Mesenchymal stem cell (in vitro differentiated cells and primary cell): ENCODE measurements at regions not wholly inside any gene's neighbourhood (a gene's known extent, or its start where the extent isn't known, plus 50 kb on each side); places are given as distances from the start of the nearest gene placed in this dataset.

ENCODE experiments used
- DNase-seq: peaks from one replicate; pipeline ENCODE4 v3.0.0-alpha.2; 2013
- H2AFZ ChIP-seq: one replicate; pipeline ENCODE4 v1.6.1; 2013; ENCODE audit warnings: low read depth, mild to moderate bottlenecking, control low read depth, inconsistent platforms, low read length, moderate library complexity
- H2AK5ac ChIP-seq: 2 replicates; pipeline ENCODE4 v1.6.1; 2013; ENCODE audit warnings: low read length, moderate library complexity, mild to moderate bottlenecking, inconsistent platforms; ENCODE audit not compliant: severe bottlenecking
- H2BK120ac ChIP-seq: one replicate; pipeline ENCODE4 v1.6.1; 2013; ENCODE audit warnings: low read depth, mild to moderate bottlenecking, inconsistent platforms, low read length, moderate library complexity
- H2BK12ac ChIP-seq, 2 experiments: one replicate each; pipeline ENCODE4 v1.6.1; 2013; ENCODE audit warnings: inconsistent platforms in 2 of 2, low read length in 2 of 2, mild to moderate bottlenecking in 2 of 2, moderate library complexity in 2 of 2, control low read depth in 1 of 2
- H2BK15ac ChIP-seq: one replicate; pipeline ENCODE4 v1.6.1; 2013; ENCODE audit warnings: mild to moderate bottlenecking, low read depth, inconsistent platforms; ENCODE audit not compliant: poor library complexity, severe bottlenecking
- H2BK5ac ChIP-seq: 2 replicates; pipeline ENCODE4 v1.6.1; 2013; ENCODE audit warnings: low read depth, mild to moderate bottlenecking, low read length, control low read depth, inconsistent platforms; ENCODE audit not compliant: poor library complexity, severe bottlenecking
- H3K14ac ChIP-seq, 2 experiments: one replicate each; pipeline ENCODE4 v1.6.1; 2013; ENCODE audit warnings: inconsistent platforms in 2 of 2, low read length in 2 of 2, control low read depth in 1 of 2, mild to moderate bottlenecking in 1 of 2, moderate library complexity in 1 of 2
- H3K18ac ChIP-seq, 2 experiments: one replicate each; pipeline ENCODE4 v1.6.1; 2013; ENCODE audit warnings: inconsistent platforms in 2 of 2, low read length in 2 of 2, control low read depth in 1 of 2, low read depth in 1 of 2, mild to moderate bottlenecking in 1 of 2
- H3K23ac ChIP-seq, 2 experiments: one replicate each; pipeline ENCODE4 v1.6.1; 2013; ENCODE audit warnings: inconsistent platforms in 2 of 2, low read length in 2 of 2, mild to moderate bottlenecking in 2 of 2, moderate library complexity in 2 of 2, control low read depth in 1 of 2
- H3K27ac ChIP-seq: 2 replicates; pipeline ENCODE4 v1.5.1; 2013; ENCODE audit warnings: mild to moderate bottlenecking, moderate library complexity, low read length, control low read depth, inconsistent platforms; ENCODE audit not compliant: poor library complexity, severe bottlenecking
- H3K27me3 ChIP-seq, 2 experiments: 2 replicates each; pipeline versions ENCODE4 v1.6.1 to v1.7.0; 2013; ENCODE audit warnings: low read length in 2 of 2, mild to moderate bottlenecking in 2 of 2, moderate library complexity in 2 of 2, control low read depth in 1 of 2, inconsistent platforms in 1 of 2; ENCODE audit not compliant: control insufficient read depth in 1 of 2, insufficient read depth in 1 of 2
- H3K36me3 ChIP-seq, 2 experiments: 2 replicates each; pipeline versions ENCODE4 v1.6.1 to v1.7.0; 2013; ENCODE audit warnings: low read length in 2 of 2, control low read depth in 1 of 2, inconsistent platforms in 1 of 2, low read depth in 1 of 2, mild to moderate bottlenecking in 1 of 2; ENCODE audit not compliant: insufficient read depth in 2 of 2, control insufficient read depth in 1 of 2
- H3K4ac ChIP-seq, 2 experiments: one replicate each; pipeline ENCODE4 v1.6.1; 2013; ENCODE audit warnings: inconsistent platforms in 2 of 2, low read length in 2 of 2, mild to moderate bottlenecking in 2 of 2, moderate library complexity in 2 of 2, control low read depth in 1 of 2, low read depth in 1 of 2
- H3K4me1 ChIP-seq: 2 replicates; pipeline ENCODE4 v1.6.1; 2013; ENCODE audit warnings: low read depth, low read length, control low read depth; ENCODE audit not compliant: control insufficient read depth, insufficient read depth
- H3K4me2 ChIP-seq: 2 replicates; pipeline ENCODE4 v1.6.1; 2013; ENCODE audit warnings: low read length, mild to moderate bottlenecking, inconsistent platforms; ENCODE audit not compliant: poor library complexity, severe bottlenecking
- H3K4me3 ChIP-seq, 2 experiments: 2 replicates each; pipeline versions ENCODE4 v1.5.1 to v1.7.0; 2013; ENCODE audit warnings: low read length in 2 of 2, mild to moderate bottlenecking in 2 of 2, control low read depth in 1 of 2, low read depth in 1 of 2; ENCODE audit not compliant: insufficient read depth in 1 of 2
- H3K79me1 ChIP-seq: replicated peaks from 2 replicates; pipeline ENCODE4 v1.6.1; 2013; ENCODE audit warnings: mild to moderate bottlenecking, control low read depth, low read length, inconsistent platforms; ENCODE audit not compliant: poor library complexity, severe bottlenecking
- H3K9ac ChIP-seq: 2 replicates; pipeline ENCODE4 v1.7.0; 2013; ENCODE audit warnings: mild to moderate bottlenecking, low read length, moderate library complexity
- H3K9me3 ChIP-seq: 2 replicates; pipeline ENCODE4 v1.7.0; 2013; ENCODE audit warnings: mild to moderate bottlenecking, low read length; ENCODE audit not compliant: control insufficient read depth
- H4K8ac ChIP-seq: one replicate; pipeline ENCODE4 v1.6.1; 2013; ENCODE audit warnings: inconsistent platforms, mild to moderate bottlenecking, low read length, moderate library complexity
- H4K91ac ChIP-seq: one replicate; pipeline ENCODE4 v1.6.1; 2013; ENCODE audit warnings: mild to moderate bottlenecking, low read length, inconsistent platforms
- WGBS: methylation state at CpG from one replicate; pipeline ENCODE4 v1.1.7; 2013; ENCODE audit warnings: mixed read lengths; 5-methylcytosine and 5-hydroxymethylcytosine counted together

GRCh38 chr2:23220513-23221094, 164.4 kb upstream of the KLHL29 start:
- H3K36me3 ChIP-seq: no peaks in the 10 kb centered on the region

GRCh38 chr2:23221236-23221635, 163.7 kb upstream of the KLHL29 start:
- no peak overlapping the region for H2BK12ac ChIP-seq
- no peak overlapping the region for H2BK120ac ChIP-seq
- no peaks in the 10 kb centered on the region for H3K36me3 ChIP-seq
- DNase-seq: no peak
- H3K9me3 ChIP-seq: no peaks in the 10 kb centered on the region
- no peak overlapping the region for H3K27ac ChIP-seq
- H3K79me1 ChIP-seq: no peaks in the 10 kb centered on the region
- no peak overlapping the region for H3K9ac ChIP-seq
- no peak overlapping the region for H2AFZ ChIP-seq
- no peak overlapping the region for H2BK15ac ChIP-seq
- H3K14ac ChIP-seq: no peak overlapping the region
- H2AK5ac ChIP-seq: no peak overlapping the region
- WGBS: 80% methylated on average over 3 of the region's 5 CpGs
- peaks cover 0 to 5% of the 10 kb centered on the region in 2 experiments for H3K27me3 ChIP-seq
- H4K8ac ChIP-seq: no peak overlapping the region
- no peak overlapping the region for H3K4ac ChIP-seq
- no peak overlapping the region for H2BK5ac ChIP-seq
- H3K4me3 ChIP-seq: no peak overlapping the region
- H3K4me1 ChIP-seq: no peaks in the 10 kb centered on the region
- no peak overlapping the region for H4K91ac ChIP-seq
- H3K4me2 ChIP-seq: no peak overlapping the region
- no peak overlapping the region for H3K23ac ChIP-seq
- H3K18ac ChIP-seq: no peak overlapping the region

More at GRCh38 chr2:23220513-23221094, 164.4 kb upstream of the KLHL29 start:
- no peak overlapping the region for H3K9ac ChIP-seq
- DNase-seq: no peak
- WGBS: no CpG with 5 or more reads among the region's 2 CpGs
- H3K23ac ChIP-seq: no peak overlapping the region
- no peak overlapping the region for H3K14ac ChIP-seq
- no peak overlapping the region for H3K27ac ChIP-seq
- peaks cover 0 to 5% of the 10 kb centered on the region in 2 experiments for H3K27me3 ChIP-seq
- H2BK5ac ChIP-seq: no peak overlapping the region
- no peak overlapping the region for H3K4me2 ChIP-seq
- no peak overlapping the region for H4K91ac ChIP-seq
- no peak overlapping the region for H2BK120ac ChIP-seq
- no peak overlapping the region for H2BK15ac ChIP-seq
- H2BK12ac ChIP-seq: no peak overlapping the region
- no peak overlapping the region for H3K18ac ChIP-seq
- no peak overlapping the region for H3K4me3 ChIP-seq
- H2AK5ac ChIP-seq: no peak overlapping the region
- H3K4me1 ChIP-seq: no peaks in the 10 kb centered on the region
- no peak overlapping the region for H4K8ac ChIP-seq
- H3K4ac ChIP-seq: no peak overlapping the region
- no peak overlapping the region for H2AFZ ChIP-seq
- peaks cover 5% of the 10 kb centered on the region for H3K9me3 ChIP-seq
- no peaks in the 10 kb centered on the region for H3K79me1 ChIP-seq

DNA sequence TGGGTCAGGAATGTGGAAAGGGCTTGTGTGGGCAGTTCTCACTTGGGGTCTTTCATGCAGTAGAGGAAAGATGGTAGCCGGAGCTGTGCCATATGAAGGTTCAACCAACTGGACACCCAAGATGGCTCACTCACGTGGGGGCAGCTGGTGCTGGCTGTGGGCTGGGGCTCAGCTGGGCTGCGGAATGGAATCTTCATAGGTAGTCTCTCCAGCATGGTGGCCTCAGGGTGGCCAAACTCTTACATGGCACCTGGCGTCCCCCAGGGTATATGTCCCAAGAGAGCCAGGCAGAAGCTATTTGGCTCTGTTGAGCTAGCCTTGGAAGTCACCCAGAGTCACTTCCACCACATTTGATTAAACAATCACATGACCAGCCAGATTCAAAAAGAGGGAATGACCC, 163.1 kb upstream of the KLHL29 start:
- Histone ChIP-seq H3K79me1 (no peaks in the 10 kb centered on the region), H3K23ac (no peak overlapping the region), H3K27me3 (peaks cover 0 to 5% of the 10 kb centered on the region in 2 experiments), H3K4ac (no peak overlapping the region), H2AFZ (no peak overlapping the region), H3K9ac (no peak overlapping the region), H3K14ac (no peak overlapping the region), H4K91ac (no peak overlapping the region), H2AK5ac (no peak overlapping the region), H2BK120ac (no peak overlapping the region), H3K4me2 (no peak overlapping the region), H3K9me3 (no peaks in the 10 kb centered on the region), H2BK15ac (no peak overlapping the region), H3K4me3 (no peak overlapping the region), H3K27ac (no peak overlapping the region), H2BK5ac (no peak overlapping the region), H4K8ac (no peak overlapping the region), H3K18ac (no peak overlapping the region), H3K4me1 (no peaks in the 10 kb centered on the region), H3K36me3 (no peaks in the 10 kb centered on the region), H2BK12ac (no peak overlapping the region)
- no peak for DNase-seq
- 73% methylated on average over 4 of the region's 4 CpGs for WGBS

GRCh38 chr2:23230885-23231284, 154.1 kb upstream of the KLHL29 start:
- Histone ChIP-seq H3K23ac (no peak overlapping the region), H3K79me1 (no peaks in the 10 kb centered on the region), H2BK120ac (no peak overlapping the region), H2BK5ac (no peak overlapping the region), H3K36me3 (no peaks in the 10 kb centered on the region), H2AK5ac (no peak overlapping the region), H3K4me1 (no peaks in the 10 kb centered on the region), H3K27ac (no peak overlapping the region), H3K4ac (no peak overlapping the region), H3K14ac (no peak overlapping the region), H4K91ac (no peak overlapping the region), H3K9ac (no peak overlapping the region), H2BK12ac (no peak overlapping the region), H3K18ac (no peak overlapping the region), H3K9me3 (no peaks in the 10 kb centered on the region), H2AFZ (no peak overlapping the region), H3K4me3 (no peak overlapping the region), H3K4me2 (no peak overlapping the region), H3K27me3 (peaks cover 0 to 8% of the 10 kb centered on the region in 2 experiments), H4K8ac (no peak overlapping the region), H2BK15ac (no peak overlapping the region)
- 50% methylated on average over 8 of the region's 8 CpGs for WGBS
- no peak for DNase-seq
